AG10803 (cell line): ENCODE measurements at regions not wholly inside any gene's neighbourhood (a gene's known extent, or its start where the extent isn't known, plus 50 kb on each side); places are given as distances from the start of the nearest gene placed in this dataset.

Experiments used
- DNase-seq: peaks from one replicate; pipeline ENCODE4 v3.0.0; 2010; ENCODE audit warnings: low read depth
- H3K4me3 ChIP-seq: 2 replicates; pipeline ENCODE4 v1.5.1; 2011; ENCODE audit warnings: mild to moderate bottlenecking, low read length, control low read depth
- TF ChIP-seq, protein P1 (sequence below): conservative IDR thresholded peaks from 2 replicates; pipeline ENCODE4 v1.5.1; 2011; ENCODE audit warnings: mild to moderate bottlenecking, low read length, control low read depth, inconsistent platforms

DNA sequence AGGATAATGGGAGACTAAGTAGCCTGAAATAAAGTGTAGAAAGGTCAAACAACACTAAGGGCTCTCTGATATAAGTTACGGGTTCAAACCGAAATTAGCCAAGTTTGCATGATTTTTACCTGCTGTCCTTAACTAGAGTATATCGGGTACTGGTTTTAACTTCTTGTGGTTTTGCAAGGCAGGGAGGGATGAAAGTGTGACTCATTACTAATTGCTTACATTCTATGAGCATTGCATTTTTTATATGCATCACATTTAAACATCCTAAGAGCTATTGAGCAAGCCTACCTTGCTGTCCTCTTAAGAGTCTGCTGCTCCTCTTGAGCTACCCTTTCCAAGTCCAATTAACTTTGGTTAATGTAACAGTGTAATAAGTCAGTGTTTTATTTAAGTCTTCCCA is 415.4 kb downstream of the SLITRK5 start:
- no peak overlapping the region for H3K4me3 ChIP-seq

DNA sequence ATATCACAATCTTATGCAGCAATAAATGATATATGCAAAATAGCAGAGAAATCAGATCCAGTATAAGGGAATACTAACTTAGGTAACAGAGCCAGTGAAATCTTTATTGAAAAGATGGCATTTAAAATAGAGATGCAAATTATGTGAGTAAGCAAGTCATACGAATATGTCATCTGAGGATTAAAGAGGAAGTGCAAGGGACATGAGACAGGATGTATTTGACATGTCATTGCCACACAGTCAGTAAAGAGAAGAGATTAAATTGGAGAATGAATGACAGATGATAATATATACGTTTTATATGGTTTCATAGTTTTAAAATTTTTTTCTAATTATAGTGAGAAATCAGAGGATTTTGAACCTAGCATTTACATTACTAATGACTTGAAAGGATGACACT is 426.4 kb downstream of the SLITRK5 start:
- TF ChIP-seq, protein P1, sequence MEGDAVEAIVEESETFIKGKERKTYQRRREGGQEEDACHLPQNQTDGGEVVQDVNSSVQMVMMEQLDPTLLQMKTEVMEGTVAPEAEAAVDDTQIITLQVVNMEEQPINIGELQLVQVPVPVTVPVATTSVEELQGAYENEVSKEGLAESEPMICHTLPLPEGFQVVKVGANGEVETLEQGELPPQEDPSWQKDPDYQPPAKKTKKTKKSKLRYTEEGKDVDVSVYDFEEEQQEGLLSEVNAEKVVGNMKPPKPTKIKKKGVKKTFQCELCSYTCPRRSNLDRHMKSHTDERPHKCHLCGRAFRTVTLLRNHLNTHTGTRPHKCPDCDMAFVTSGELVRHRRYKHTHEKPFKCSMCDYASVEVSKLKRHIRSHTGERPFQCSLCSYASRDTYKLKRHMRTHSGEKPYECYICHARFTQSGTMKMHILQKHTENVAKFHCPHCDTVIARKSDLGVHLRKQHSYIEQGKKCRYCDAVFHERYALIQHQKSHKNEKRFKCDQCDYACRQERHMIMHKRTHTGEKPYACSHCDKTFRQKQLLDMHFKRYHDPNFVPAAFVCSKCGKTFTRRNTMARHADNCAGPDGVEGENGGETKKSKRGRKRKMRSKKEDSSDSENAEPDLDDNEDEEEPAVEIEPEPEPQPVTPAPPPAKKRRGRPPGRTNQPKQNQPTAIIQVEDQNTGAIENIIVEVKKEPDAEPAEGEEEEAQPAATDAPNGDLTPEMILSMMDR = no peak
- DNase-seq = no peak

More for the DNA sequence above, 415.4 kb downstream of the SLITRK5 start:
- TF ChIP-seq, protein P1 = no peak
- DNase-seq = peak; percentile 28

DNA sequence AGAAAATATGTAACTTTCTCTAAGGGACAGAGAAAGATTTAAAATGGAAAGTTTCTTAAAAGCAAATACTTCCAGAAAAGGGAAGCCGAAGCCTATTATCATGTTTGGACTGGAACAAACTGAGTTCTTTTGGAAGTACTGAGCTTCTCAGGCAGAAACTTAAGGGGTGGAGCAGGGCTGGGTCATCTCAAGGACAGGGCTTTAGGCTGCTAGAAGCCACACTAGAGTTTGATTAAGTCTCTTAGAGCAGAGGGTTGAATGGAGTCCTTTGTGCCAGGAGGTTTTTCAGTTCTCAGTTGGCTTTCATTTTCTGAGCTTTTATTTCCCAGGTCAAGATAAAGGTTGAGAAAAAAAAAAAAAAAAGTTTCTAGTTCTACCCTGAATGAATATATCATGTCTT is 432.7 kb downstream of the SLITRK5 start:
- H3K4me3 ChIP-seq = no peak overlapping the region
- TF ChIP-seq, protein P1 = no peak
- DNase-seq = no peak

More for the DNA sequence above, 426.4 kb downstream of the SLITRK5 start:
- H3K4me3 ChIP-seq = no peak overlapping the region

DNA sequence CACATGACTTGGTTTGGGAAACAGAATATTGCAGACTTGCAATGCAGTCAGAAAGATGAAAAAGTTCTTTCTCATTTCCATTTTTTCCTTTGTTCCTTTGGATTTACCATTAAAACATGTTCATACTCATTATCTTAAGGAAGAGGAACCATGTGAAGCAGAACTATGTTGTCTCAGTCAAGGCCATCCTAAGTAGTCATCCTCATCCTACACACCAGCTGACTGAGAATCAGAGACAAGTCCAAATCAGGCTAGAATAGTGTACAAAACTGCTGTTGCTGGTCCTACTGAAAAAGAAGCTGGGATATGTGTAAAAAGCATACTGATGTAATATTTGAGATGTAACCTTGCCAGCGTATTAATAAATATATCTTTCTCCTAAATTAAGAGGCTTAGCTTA is 433.4 kb downstream of the SLITRK5 start:
- DNase-seq = no peak
- TF ChIP-seq, protein P1 = no peak
- no peak overlapping the region for H3K4me3 ChIP-seq

DNA sequence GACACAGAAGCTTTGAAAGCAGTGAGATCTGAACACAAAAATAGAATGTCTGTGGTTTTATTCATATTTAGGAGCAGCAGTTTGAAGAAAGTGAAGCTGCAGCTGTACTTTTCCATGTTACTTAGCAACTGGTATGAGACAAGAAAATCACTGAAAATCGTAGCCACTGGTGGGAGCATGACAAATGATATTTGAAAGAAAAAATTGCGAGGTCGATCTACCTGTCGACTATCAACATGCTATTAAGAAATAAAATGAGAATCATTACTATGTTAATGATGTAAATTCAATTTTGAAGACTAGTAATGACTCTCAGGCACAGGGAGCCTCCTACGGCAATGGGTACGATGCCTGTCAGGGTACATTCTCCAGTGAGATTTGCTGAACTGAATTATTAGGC is 436.4 kb downstream of the SLITRK5 start:
- no peak overlapping the region for H3K4me3 ChIP-seq
- TF ChIP-seq, protein P1 = no peak
- no peak for DNase-seq

DNA sequence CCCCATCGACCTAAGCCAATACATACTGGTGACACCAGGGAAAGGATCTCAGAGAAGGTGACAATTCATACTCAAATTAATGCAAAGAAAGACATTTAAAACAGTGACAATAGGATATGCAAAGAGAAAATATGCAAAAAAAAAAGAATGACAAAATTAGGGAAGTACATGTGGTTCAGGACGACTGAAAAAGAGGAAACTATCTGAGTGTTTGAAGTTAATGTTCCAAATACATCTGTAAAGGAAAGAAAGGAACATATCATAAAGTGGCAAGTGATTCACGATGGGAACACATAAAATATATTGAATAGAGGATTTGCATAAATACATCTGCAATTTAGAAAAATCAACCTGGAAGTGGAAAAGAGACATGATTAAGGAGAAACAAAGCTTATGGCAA is 441.4 kb downstream of the SLITRK5 start:
- H3K4me3 ChIP-seq = no peak overlapping the region
- no peak for DNase-seq
- TF ChIP-seq, protein P1 = no peak

DNA sequence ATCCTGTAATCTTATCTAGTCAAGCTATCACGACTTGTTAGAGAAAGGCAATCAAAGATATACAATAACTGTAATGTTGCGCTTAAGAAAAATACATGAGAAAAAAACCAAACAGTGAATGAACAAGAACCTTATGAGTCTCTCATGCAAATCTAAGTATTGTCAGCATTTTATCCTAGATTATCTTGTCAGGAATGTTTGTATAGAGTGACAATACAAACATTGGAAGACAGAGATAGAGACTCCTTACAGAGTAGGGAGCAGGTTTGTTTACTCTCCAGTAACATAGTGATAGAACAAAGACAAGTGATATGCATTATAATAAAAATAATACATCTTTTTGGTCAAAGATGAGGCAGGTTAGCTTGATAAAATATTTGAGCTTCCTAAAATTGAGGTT is 444.8 kb downstream of the SLITRK5 start:
- no peak for DNase-seq
- TF ChIP-seq, protein P1 = no peak
- no peak overlapping the region for H3K4me3 ChIP-seq
